Smooth muscle cell (in vitro differentiated cells): ENCODE measurements at regions not wholly inside any gene's neighbourhood (a gene's known extent, or its start where the extent isn't known, plus 50 kb on each side); places are given as distances from the start of the nearest gene placed in this dataset.

Experiments
- DNase-seq: peaks from one replicate; lab custom pipeline; 2025; ENCODE audit not compliant: unreplicated experiment; lab: John Stamatoyannopoulos, UW
- H2AFZ ChIP-seq: fragments of 200-600 bp; sonication (generic); 2 replicates; pipeline ENCODE4 v1.6.0; 2016; ENCODE audit warnings: antibody characterized with exemption, low read depth, mild to moderate bottlenecking
- H3F3A ChIP-seq: fragments of 200-600 bp; sonication (generic); 2 replicates; pipeline ENCODE4 v1.6.0; 2017; ENCODE audit warnings: antibody characterized with exemption, low read depth
- H3K27ac ChIP-seq: fragments of 200-600 bp; sonication (generic); 2 replicates; pipeline ENCODE4 v1.5.1; 2016; ENCODE audit warnings: low read depth, mild to moderate bottlenecking
- H3K27me3 ChIP-seq: fragments of 200-600 bp; sonication (generic); 2 replicates; pipeline ENCODE4 v1.6.1; 2016; ENCODE audit warnings: low read depth, mild to moderate bottlenecking
- H3K36me3 ChIP-seq: fragments of 200-600 bp; sonication (generic); 2 replicates; pipeline ENCODE4 v1.5.1; 2016; ENCODE audit warnings: low read depth
- H3K4me1 ChIP-seq: fragments of 200-600 bp; sonication (generic); 2 replicates; pipeline ENCODE4 v1.5.1; 2016; ENCODE audit warnings: low read depth
- H3K4me2 ChIP-seq: fragments of 200-600 bp; sonication (generic); 2 replicates; pipeline ENCODE4 v1.6.0; 2016; ENCODE audit warnings: mild to moderate bottlenecking
- H3K4me3 ChIP-seq: fragments of 200-600 bp; sonication (generic); 2 replicates; pipeline ENCODE4 v1.5.1; 2016; ENCODE audit warnings: mild to moderate bottlenecking
- H3K79me2 ChIP-seq: fragments of 200-600 bp; sonication (generic); 2 replicates; pipeline ENCODE4 v1.6.0; 2016; ENCODE audit warnings: low read depth, mild to moderate bottlenecking
- H3K9ac ChIP-seq: fragments of 200-600 bp; sonication (generic); 2 replicates; pipeline ENCODE4 v1.6.0; 2016; ENCODE audit warnings: low read depth
- H3K9me3 ChIP-seq: fragments of 200-600 bp; sonication (generic); replicated peaks from 2 replicates; pipeline ENCODE4 v1.5.1; 2016; ENCODE audit warnings: low read depth
- H4K20me1 ChIP-seq: fragments of 200-600 bp; sonication (generic); 2 replicates; pipeline ENCODE4 v1.6.0; 2016; ENCODE audit warnings: low read depth
- CTCF ChIP-seq: fragments of 200-600 bp; sonication (generic); IDR thresholded peaks from 2 replicates; pipeline ENCODE4 v1.5.1; 2017; ENCODE audit warnings: borderline replicate concordance, mild to moderate bottlenecking, antibody characterized with exemption; ENCODE audit not compliant: insufficient read depth, poor library complexity, severe bottlenecking
- WGBS: methylation state at CpG from one replicate; pipeline ENCODE4 v1.1.7; 2016; ENCODE audit warnings: low lambda C conversion rate; 5-methylcytosine and 5-hydroxymethylcytosine counted together

GRCh38 chrX:7389576-7389975, 241.6 kb upstream of the PUDP start:
- H2AFZ ChIP-seq: no peak overlapping the region
- no peak overlapping the region for H3K4me2 ChIP-seq
- H3K9ac ChIP-seq: no peak overlapping the region
- TF ChIP-seq CTCF: no peak
- DNase-seq: no peak
- WGBS: 85% methylated on average over 2 of the region's 2 CpGs
- H3K4me3 ChIP-seq: no peak overlapping the region
- H3F3A ChIP-seq: no peaks in the 10 kb centered on the region
- no peaks in the 10 kb centered on the region for H3K79me2 ChIP-seq
- H3K4me1 ChIP-seq: no peaks in the 10 kb centered on the region
- H3K27me3 ChIP-seq: no peaks in the 10 kb centered on the region
- H3K36me3 ChIP-seq: no peaks in the 10 kb centered on the region
- H3K9me3 ChIP-seq: no peaks in the 10 kb centered on the region
- H3K27ac ChIP-seq: no peak overlapping the region
- no peaks in the 10 kb centered on the region for H4K20me1 ChIP-seq

GRCh38 chrX:7385131-7385530, 237.2 kb upstream of the PUDP start:
- Histone ChIP-seq H3K79me2 (no peaks in the 10 kb centered on the region), H3F3A (no peaks in the 10 kb centered on the region), H3K36me3 (no peaks in the 10 kb centered on the region), H2AFZ (no peak overlapping the region), H3K27ac (no peak overlapping the region), H3K4me2 (no peak overlapping the region), H4K20me1 (no peaks in the 10 kb centered on the region), H3K9me3 (no peaks in the 10 kb centered on the region), H3K9ac (no peak overlapping the region), H3K4me3 (no peak overlapping the region), H3K27me3 (no peaks in the 10 kb centered on the region), H3K4me1 (no peaks in the 10 kb centered on the region)
- no peak for DNase-seq
- no peak for TF ChIP-seq CTCF
- 76% methylated on average over 4 of the region's 4 CpGs for WGBS

DNA sequence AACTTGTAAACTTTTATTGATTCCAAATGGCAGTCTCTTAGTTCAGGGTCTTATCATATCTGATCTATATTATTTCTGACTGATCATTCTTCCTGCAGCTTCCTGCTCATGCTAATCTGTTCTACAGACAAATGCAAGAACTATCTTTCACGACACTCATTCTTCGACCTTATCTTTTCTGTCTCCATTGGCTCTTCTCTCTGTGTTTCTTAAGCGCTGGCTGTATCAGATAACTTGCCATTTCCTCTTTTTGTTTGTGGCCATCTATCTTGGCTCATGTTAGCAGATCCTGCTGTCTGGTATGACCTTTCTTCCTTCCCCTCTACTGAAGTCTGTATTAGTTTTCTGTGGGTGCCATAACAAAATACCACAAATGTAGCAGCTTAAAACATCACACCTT, 230.5 kb upstream of the PUDP start:
- H3K36me3 ChIP-seq: no peaks in the 10 kb centered on the region
- H3K4me3 ChIP-seq: no peak overlapping the region
- 73% methylated on average over 3 of the region's 3 CpGs for WGBS

More for the DNA sequence above, 230.5 kb upstream of the PUDP start:
- no peak overlapping the region for H3K4me2 ChIP-seq
- H3K4me1 ChIP-seq: no peaks in the 10 kb centered on the region
- no peaks in the 10 kb centered on the region for H3K79me2 ChIP-seq
- H3K27ac ChIP-seq: no peak overlapping the region
- H3F3A ChIP-seq: no peaks in the 10 kb centered on the region
- no peak overlapping the region for H3K9ac ChIP-seq
- H2AFZ ChIP-seq: no peak overlapping the region
- no peak for TF ChIP-seq CTCF
- H4K20me1 ChIP-seq: no peaks in the 10 kb centered on the region
- H3K27me3 ChIP-seq: no peaks in the 10 kb centered on the region
- H3K9me3 ChIP-seq: no peaks in the 10 kb centered on the region
- DNase-seq: no peak
